ENCODE measurements at regions not wholly inside any gene's neighbourhood (a gene's known extent, or its start where the extent isn't known, plus 50 kb on each side); places are given as distances from the start of the nearest gene placed in this dataset.
"Not testable (repeated sequence)": the region's sequence is repeated elsewhere in the genome, so short reads cannot be mapped to it uniquely, and the experiment has no call there.

GRCh38 chr5:6273749-6274148 lies 104.6 kb downstream of the MED10 start:
- DNase-seq (ENCODE audit: low read depth), result no peak

- DNase-seq (ENCODE audit: low read depth), result no peak
Observed at GRCh38 chr5:6273090-6273735, 105.1 kb downstream of the MED10 start.

GRCh38 chr5:6269925-6270324 lies 108.4 kb downstream of the MED10 start:
- DNase-seq (ENCODE audit: low read depth), result no peak

GRCh38 chr5:6266671-6267197 lies 111.6 kb downstream of the MED10 start:
- no peak for DNase-seq (ENCODE audit: low read depth)

- no peak for DNase-seq (ENCODE audit: low read depth)
Observed at GRCh38 chr5:6264394-6264793, 114.0 kb downstream of the MED10 start.

- DNase-seq (ENCODE audit: low read depth), result no peak
Observed at GRCh38 chr5:6262651-6263363, 115.5 kb downstream of the MED10 start.

GRCh38 chr5:6261668-6262067 lies 116.7 kb downstream of the MED10 start:
- no peak for DNase-seq (ENCODE audit: low read depth)

- no peak for DNase-seq (ENCODE audit: low read depth)
Observed at GRCh38 chr5:6261256-6261655, 117.1 kb downstream of the MED10 start.

- no peak for DNase-seq (ENCODE audit: low read depth)
Observed at GRCh38 chr5:6260846-6261245, 117.5 kb downstream of the MED10 start.

GRCh38 chr5:6256901-6257300 lies 121.4 kb downstream of the MED10 start:
- DNase-seq (ENCODE audit: low read depth), result no peak

GRCh38 chr5:6255956-6256355 lies 122.4 kb downstream of the MED10 start:
- no peak for DNase-seq (ENCODE audit: low read depth)

- no peak for DNase-seq (ENCODE audit: low read depth)
Observed at GRCh38 chr5:6253846-6254245, 124.5 kb downstream of the MED10 start.

GRCh38 chr5:6253281-6253680 lies 125.1 kb downstream of the MED10 start:
- DNase-seq (ENCODE audit: low read depth), result no peak

GRCh38 chr5:6252581-6252980 lies 125.8 kb downstream of the MED10 start:
- DNase-seq (ENCODE audit: low read depth), result no peak

- DNase-seq (ENCODE audit: low read depth), result no peak
Observed at GRCh38 chr5:6251565-6252102, 126.7 kb downstream of the MED10 start.

GRCh38 chr5:6250121-6250520 lies 128.2 kb downstream of the MED10 start:
- DNase-seq (ENCODE audit: low read depth), result no peak

GRCh38 chr5:6248132-6248531 lies 130.2 kb downstream of the MED10 start:
- no peak for DNase-seq (ENCODE audit: low read depth)

- DNase-seq (ENCODE audit: low read depth), result no peak
Observed at GRCh38 chr5:6246820-6247437, 131.4 kb downstream of the MED10 start.

GRCh38 chr5:6244339-6244714 lies 134.0 kb downstream of the MED10 start:
- no peak for DNase-seq (ENCODE audit: low read depth)

- no peak for DNase-seq (ENCODE audit: low read depth)
Observed at GRCh38 chr5:6243706-6244338, 134.5 kb downstream of the MED10 start.

GRCh38 chr5:6241056-6241455 lies 137.3 kb downstream of the MED10 start:
- not testable (repeated sequence) for DNase-seq (ENCODE audit: low read depth)

- DNase-seq (ENCODE audit: low read depth), result no peak
Observed at GRCh38 chr5:6236858-6237481, 141.4 kb downstream of the MED10 start.
